GM12873 (cell line): ENCODE measurements at regions not wholly inside any gene's neighbourhood (a gene's known extent, or its start where the extent isn't known, plus 50 kb on each side); places are given as distances from the start of the nearest gene placed in this dataset.

Experiments used
- TF ChIP-seq, protein P1 (sequence below): IDR thresholded peaks from 2 replicates; pipeline ENCODE4 v1.5.1; 2012; ENCODE audit warnings: low read depth, mild to moderate bottlenecking, moderate library complexity, low read length, control low read depth; ENCODE audit not compliant: insufficient read depth; ENCODE audit errors: missing control alignments

DNA sequence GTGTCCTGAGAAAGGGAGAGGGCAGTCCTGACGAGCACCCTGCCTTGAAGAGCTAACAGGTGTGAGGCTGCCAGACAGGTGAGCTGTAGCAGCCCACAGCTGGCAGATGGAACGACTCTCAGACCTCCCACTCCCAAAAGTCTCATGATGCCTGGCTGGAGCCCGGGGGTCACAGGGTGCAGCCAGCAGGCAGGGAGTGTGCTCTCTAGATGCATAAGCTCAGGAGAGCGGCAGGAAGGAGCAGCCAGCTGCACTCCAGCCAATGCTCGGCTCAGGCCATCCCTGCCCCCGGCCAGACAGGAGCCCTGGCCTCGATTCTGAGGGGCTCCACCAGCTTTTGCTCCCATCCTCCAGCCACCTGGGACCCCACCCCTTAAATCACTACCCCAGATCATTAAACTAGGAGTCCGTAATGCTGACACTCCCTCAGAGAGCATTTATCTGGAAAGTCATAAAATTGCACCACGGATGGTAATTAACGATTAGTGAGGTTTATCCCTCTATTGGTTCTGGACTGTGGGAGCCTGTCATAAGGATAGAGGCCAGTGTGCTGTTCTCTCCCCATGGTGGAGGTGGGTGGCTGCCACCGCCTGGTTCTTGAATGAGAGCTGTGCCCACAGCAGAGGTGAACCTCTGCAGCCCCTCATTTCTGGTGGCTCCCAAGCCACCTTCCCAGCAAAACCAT, 63.5 kb upstream of the ZMIZ1 start:
- TF ChIP-seq, protein P1, sequence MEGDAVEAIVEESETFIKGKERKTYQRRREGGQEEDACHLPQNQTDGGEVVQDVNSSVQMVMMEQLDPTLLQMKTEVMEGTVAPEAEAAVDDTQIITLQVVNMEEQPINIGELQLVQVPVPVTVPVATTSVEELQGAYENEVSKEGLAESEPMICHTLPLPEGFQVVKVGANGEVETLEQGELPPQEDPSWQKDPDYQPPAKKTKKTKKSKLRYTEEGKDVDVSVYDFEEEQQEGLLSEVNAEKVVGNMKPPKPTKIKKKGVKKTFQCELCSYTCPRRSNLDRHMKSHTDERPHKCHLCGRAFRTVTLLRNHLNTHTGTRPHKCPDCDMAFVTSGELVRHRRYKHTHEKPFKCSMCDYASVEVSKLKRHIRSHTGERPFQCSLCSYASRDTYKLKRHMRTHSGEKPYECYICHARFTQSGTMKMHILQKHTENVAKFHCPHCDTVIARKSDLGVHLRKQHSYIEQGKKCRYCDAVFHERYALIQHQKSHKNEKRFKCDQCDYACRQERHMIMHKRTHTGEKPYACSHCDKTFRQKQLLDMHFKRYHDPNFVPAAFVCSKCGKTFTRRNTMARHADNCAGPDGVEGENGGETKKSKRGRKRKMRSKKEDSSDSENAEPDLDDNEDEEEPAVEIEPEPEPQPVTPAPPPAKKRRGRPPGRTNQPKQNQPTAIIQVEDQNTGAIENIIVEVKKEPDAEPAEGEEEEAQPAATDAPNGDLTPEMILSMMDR: no peak

DNA sequence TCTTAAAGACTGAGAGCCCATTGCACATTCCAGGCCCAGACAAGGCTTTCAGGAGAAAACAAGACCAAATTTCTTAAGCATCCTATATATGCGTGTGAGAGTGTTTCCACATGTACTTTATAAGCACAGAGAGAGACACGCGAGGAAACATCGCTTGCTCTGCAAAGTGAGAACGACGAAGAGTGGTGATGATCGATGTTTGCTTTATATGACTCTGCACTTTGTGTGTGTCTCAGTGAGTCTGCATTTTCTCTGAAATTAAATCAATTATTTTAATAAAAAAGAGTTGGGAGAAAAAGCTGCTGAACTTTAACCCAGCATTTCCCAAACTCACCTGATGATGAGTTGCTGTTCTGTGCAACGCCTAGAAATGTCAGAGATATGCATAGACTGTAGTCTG, 61.7 kb upstream of the ZMIZ1 start:
- TF ChIP-seq, protein P1: no peak

DNA sequence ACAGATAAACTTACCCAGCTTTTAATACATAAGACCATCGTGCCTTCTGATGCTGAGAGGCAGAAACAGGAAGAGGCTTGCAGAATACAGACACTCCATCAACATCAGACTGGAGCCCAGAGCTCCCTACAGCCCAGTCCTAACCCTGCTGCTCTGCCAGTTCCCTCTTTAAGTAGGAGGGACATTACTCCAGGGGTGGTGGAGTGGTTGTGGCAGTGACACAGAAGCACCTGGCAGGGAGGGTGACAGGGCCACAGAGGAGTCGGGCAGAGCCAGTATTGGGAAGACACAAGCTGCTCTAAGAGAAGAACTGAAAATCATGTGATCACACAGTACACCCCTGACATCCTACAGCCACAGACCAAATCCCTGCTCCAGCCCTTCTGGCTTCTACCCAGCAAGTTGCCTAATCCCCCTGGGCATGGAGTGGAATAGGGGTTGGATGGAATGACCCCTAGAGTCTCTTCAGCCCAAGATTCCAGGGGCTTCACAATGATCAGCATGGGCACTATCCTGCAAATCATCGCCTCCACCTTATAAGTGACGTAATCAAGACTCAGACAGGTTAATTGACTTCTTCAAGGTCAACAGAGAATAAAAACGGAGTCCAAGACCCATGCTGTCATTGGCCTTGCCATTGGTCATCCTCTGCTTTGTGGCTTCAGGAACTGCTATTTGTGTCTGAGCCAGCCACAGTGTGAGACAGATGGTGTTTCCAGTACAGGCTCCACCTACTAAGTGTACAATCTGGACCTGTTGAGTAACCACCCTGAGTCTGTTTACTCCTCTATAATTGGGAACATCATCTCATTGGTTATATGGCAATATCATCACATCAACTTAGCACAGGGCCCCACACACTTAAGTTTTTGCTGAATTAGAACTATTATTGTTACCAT, 61.1 kb upstream of the ZMIZ1 start:
- TF ChIP-seq, protein P1: no peak

DNA sequence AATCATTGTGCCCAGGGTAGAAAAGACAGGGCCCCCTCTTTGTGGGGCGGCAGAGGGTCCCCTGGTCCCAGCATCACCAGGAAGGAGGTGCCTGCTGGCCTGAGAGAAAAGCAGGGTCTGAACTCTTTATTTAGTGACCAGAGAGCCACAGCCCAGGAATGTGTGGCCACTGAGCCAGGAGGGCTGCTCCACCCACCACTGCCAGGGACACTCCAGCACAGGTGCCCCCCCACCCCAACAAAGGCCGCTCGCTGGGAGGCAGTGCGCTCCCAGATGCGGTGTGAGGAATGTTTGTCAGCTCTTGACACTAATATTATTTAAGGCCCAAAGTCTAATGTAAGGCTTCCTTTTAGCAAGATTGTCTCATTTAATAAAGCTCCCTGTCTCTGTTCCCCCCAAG, 59.6 kb upstream of the ZMIZ1 start:
- TF ChIP-seq, protein P1: no peak

DNA sequence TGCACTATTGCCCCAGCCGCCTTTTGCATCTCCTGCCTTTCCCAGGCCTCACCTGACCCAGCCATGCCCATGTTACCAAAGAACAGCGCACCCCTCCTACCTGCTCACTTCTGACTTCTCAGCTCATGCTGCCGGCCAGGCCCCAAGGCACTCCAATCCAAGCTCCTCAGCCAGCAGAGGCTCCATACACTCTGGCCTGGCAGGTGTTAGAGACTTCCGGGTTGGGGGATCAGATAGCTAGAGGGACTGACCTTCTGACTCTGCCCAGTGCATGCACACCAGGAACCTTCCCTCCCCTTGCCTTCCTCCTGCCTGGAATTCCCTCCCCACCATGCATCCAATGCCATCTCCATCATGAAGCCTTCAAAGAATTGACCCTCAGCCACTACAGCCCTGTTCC, 56.2 kb upstream of the ZMIZ1 start:
- TF ChIP-seq, protein P1: no peak

DNA sequence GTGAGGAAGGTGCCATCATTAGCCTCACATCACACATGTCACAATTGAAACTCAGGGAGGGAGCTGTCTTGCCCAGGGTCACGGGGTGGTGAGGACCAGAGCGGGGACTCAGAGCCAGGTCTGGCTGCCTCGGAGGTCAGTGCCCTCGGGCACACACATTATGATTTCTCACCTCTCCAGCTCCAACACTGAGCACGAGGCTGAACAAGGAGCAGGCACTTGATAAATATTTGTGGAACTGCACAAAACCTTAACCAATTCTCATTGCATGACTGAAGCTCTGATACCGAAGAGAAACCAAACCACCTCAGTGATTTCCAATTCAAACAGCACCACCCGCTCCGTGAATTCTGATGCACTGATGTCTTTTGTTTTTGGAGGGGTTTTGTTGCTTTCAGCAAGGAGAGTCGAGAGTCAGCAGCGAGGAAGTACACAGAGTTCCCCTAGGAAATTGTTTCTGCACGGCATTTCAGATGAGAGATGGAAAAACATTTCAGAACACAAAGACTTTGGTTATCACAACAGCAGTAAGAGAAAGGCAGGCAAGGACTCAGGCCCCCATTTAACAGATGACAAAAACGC, 55.3 kb upstream of the ZMIZ1 start:
- TF ChIP-seq, protein P1: no peak

DNA sequence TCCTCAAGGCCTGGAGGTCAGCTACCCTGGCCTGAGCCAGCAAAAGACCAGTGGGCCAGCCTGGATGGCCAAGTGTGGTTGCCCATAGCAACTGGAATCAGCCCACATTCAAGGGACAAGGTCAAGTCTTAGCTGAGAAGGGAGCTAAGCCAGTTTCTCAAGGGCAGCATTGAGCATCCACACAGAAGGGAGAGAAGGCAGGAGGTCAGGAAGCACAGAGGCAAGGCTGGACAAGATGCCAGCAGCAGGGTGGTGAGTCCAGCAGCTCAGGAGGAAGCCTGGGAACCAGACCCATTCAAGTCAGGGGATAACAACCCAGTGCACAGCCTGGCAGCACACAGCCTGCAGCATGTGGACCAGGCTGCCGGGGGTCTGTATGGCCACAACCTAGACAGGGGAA, 54.0 kb upstream of the ZMIZ1 start:
- TF ChIP-seq, protein P1: no peak
